Ovary (tissue), 7 donors: ENCODE measurements at regions not wholly inside any gene's neighbourhood (a gene's known extent, or its start where the extent isn't known, plus 50 kb on each side); places are given as distances from the start of the nearest gene placed in this dataset.

Source experiments
- DNase-seq, 5 donors: peaks; one replicate each; pipeline ENCODE4 v3.0.0-alpha.2; 2019 to 2020
- H3K27ac ChIP-seq, 2 donors: fragments of 200-600 bp; one replicate each; pipeline versions ENCODE4 v1.5.1 to v1.8.0; 2019 to 2022
- H3K27me3 ChIP-seq: fragments of 200-600 bp; one replicate; pipeline ENCODE4 v1.8.0; 2022
- H3K36me3 ChIP-seq: fragments of 200-600 bp; sonication (generic); one replicate; pipeline ENCODE4 v1.5.1; 2019
- H3K4me1 ChIP-seq: one replicate; pipeline ENCODE4 v1.8.1; 2013; ENCODE audit warnings: mild to moderate bottlenecking, moderate library complexity; ENCODE audit not compliant: insufficient read depth
- H3K4me3 ChIP-seq: fragments of 200-600 bp; sonication (generic); one replicate; pipeline ENCODE4 v1.5.1; 2017
- H3K9me3 ChIP-seq, 2 donors: fragments of 200-600 bp in 1 of 2; sonication (generic) in 1 of 2; one replicate each; pipeline versions ENCODE4 v1.5.1 to v1.8.1; 2013 to 2019; ENCODE audit warnings: mild to moderate bottlenecking in 1 of 2, moderate library complexity in 1 of 2
- CTCF ChIP-seq, 3 donors: fragments of 450-650 bp in 2 of 3; fragments of 200-600 bp in 1 of 3; IDR thresholded peaks; one replicate each; pipeline versions ENCODE4 v1.5.1 to v1.8.0; 2016 to 2022; ENCODE audit warnings: antibody characterized with exemption in 3 of 3, mild to moderate bottlenecking in 1 of 3
- EP300 ChIP-seq: sonication (generic); formaldehyde crosslinking; IDR thresholded peaks from one replicate; pipeline ENCODE4 v1.6.1; 2017; ENCODE audit warnings: antibody characterized with exemption
- POLR2A ChIP-seq: fragments of 450-650 bp; IDR thresholded peaks from one replicate; pipeline ENCODE4 v1.6.1; 2017; ENCODE audit warnings: antibody characterized with exemption, mild to moderate bottlenecking, moderate library complexity
- WGBS, 3 donors: extraction: QIAGEN DNeasy Blood & Tissue Kit in 1 of 3; methylation state at CpG; one replicate each; pipeline versions ENCODE4 v1.1.5 to v1.1.7; 2013 to 2017; 5-methylcytosine and 5-hydroxymethylcytosine counted together
- intact Hi-C, 4 donors: fragments of 100-400 bp; cut with DNase I; formaldehyde crosslinking; loops; one replicate each; pipeline versions ENCODE4 v1.11.0 to v1.15.1; 2022 to 2023
- donor health status: DM: no; HTN: no; CAD: no; lungs with moderate emphysema.
- donor health status: DM: no; HTN: no; CAD: no.
- donor health status: Bipolar disorder and iron deficiency.
- donor health status: DM: no; HTN: no; CAD: no.
- donor health status: DM: yes; HTN: yes; CAD: no.

- Histone ChIP-seq H3K36me3 (no peaks in the 10 kb centered on the region), H3K27ac (no peak overlapping the region), H3K27me3 (no peaks in the 10 kb centered on the region), H3K4me3 (no peak overlapping the region), H3K9me3 (no peaks in the 10 kb centered on the region), H3K4me1 (no peaks in the 10 kb centered on the region)
- TF ChIP-seq EP300 (no peak), CTCF (IDR thresholded peaks at IDR 0.05) (no peak), POLR2A (no peak)
- intact Hi-C loops = no loop called here
- WGBS, 3 donors = 55 to 71% (median 68%) methylated on average over 5 of the region's 5 CpGs
- DNase-seq = no peak
These were observed 85.7 kb upstream of the SERP2 start for GRCh38 chr13:44287958-44288357.

GRCh38 chr13:44292545-44292944 is 81.1 kb upstream of the SERP2 start:
- H3K4me1 ChIP-seq = no peaks in the 10 kb centered on the region
- TF ChIP-seq CTCF (IDR thresholded peaks at IDR 0.05) (no peak), POLR2A (no peak), EP300 (no peak)
- WGBS, 3 donors = 82 to 88% (median 83%) methylated on average over 1 of the region's 1 CpG
- no peak overlapping the region for H3K27ac ChIP-seq
- H3K36me3 ChIP-seq = no peaks in the 10 kb centered on the region
- DNase-seq = no peak
- intact Hi-C loops = no loop called here
- H3K4me3 ChIP-seq = no peak overlapping the region
- H3K27me3 ChIP-seq = no peaks in the 10 kb centered on the region
- no peaks in the 10 kb centered on the region for H3K9me3 ChIP-seq

- intact Hi-C loops = no loop called here
- Histone ChIP-seq H3K27ac (no peak overlapping the region), H3K27me3 (no peaks in the 10 kb centered on the region), H3K36me3 (no peaks in the 10 kb centered on the region), H3K9me3 (no peaks in the 10 kb centered on the region), H3K4me1 (no peaks in the 10 kb centered on the region), H3K4me3 (no peak overlapping the region)
- no peak for DNase-seq
- 86 to 87% (median 86%) methylated on average over 5 of the region's 5 CpGs for WGBS, 3 donors
- no peak for TF ChIP-seq EP300
- no peak for TF ChIP-seq POLR2A
- TF ChIP-seq CTCF (IDR thresholded peaks at IDR 0.05) = no peak
These were observed 80.2 kb upstream of the SERP2 start for GRCh38 chr13:44293374-44293773.

- TF ChIP-seq POLR2A = no peak
- H3K4me3 ChIP-seq = no peak overlapping the region
- no peak overlapping the region for H3K27ac ChIP-seq
- no peaks in the 10 kb centered on the region for H3K27me3 ChIP-seq
- H3K4me1 ChIP-seq = no peaks in the 10 kb centered on the region
- intact Hi-C loops = no loop called here
- DNase-seq = no peak
- 52 to 70% (median 55%) methylated on average over 3 of the region's 3 CpGs for WGBS, 3 donors
- no peaks in the 10 kb centered on the region for H3K36me3 ChIP-seq
- no peaks in the 10 kb centered on the region for H3K9me3 ChIP-seq
These were observed 79.5 kb upstream of the SERP2 start for GRCh38 chr13:44293908-44294735.

GRCh38 chr13:44294876-44295275 is 78.7 kb upstream of the SERP2 start:
- no peaks in the 10 kb centered on the region for H3K9me3 ChIP-seq
- H3K4me1 ChIP-seq = no peaks in the 10 kb centered on the region
- H3K4me3 ChIP-seq = no peak overlapping the region
- no peak for TF ChIP-seq EP300
- TF ChIP-seq CTCF (IDR thresholded peaks at IDR 0.05) = no peak
- no peak for TF ChIP-seq POLR2A
- no peak for DNase-seq
- WGBS, 3 donors = 97 to 100% (median 100%) methylated on average over 1 of the region's 1 CpG
- H3K27me3 ChIP-seq = no peaks in the 10 kb centered on the region
- intact Hi-C loops = no loop called here
- no peak overlapping the region for H3K27ac ChIP-seq
- no peaks in the 10 kb centered on the region for H3K36me3 ChIP-seq
